HAP-1 (cell line): ENCODE measurements at regions not wholly inside any gene's neighbourhood (a gene's known extent, or its start where the extent isn't known, plus 50 kb on each side); places are given as distances from the start of the nearest gene placed in this dataset.

Source experiments
- DNase-seq, 2 experiments: peaks; one replicate each; pipeline ENCODE4 v3.0.0-alpha.2; 2016 to 2020; ENCODE audit warnings: low spot score in 2 of 2
- H3K27me3 ChIP-seq: fragments of 250-450 bp; sonication (Bioruptor Pico); 2 replicates; pipeline ENCODE4 v1.5.1; 2020; ENCODE audit warnings: low read depth, mild to moderate bottlenecking, moderate library complexity
- H3K36me3 ChIP-seq: fragments of 250-450 bp; sonication (Bioruptor Pico); replicated peaks from 2 replicates; pipeline ENCODE4 v1.5.1; 2020; ENCODE audit warnings: mild to moderate bottlenecking
- H3K4me1 ChIP-seq: fragments of 250-450 bp; sonication (Bioruptor Pico); 2 replicates; pipeline ENCODE4 v1.5.1; 2020; ENCODE audit warnings: mild to moderate bottlenecking
- H3K4me3 ChIP-seq: fragments of 250-450 bp; sonication (Bioruptor Pico); 2 replicates; pipeline ENCODE4 v1.5.1; 2020; ENCODE audit warnings: mild to moderate bottlenecking, moderate library complexity
- H3K9me3 ChIP-seq: fragments of 250-450 bp; sonication (Bioruptor Pico); 2 replicates; pipeline ENCODE4 v1.5.1; 2020; ENCODE audit warnings: mild to moderate bottlenecking, moderate library complexity
- in situ Hi-C: fragments of 300-500 bp; cut with MboI; formaldehyde crosslinking; loops from 3 replicates; pipeline ENCODE4 v1.14.3; 2020; ENCODE audit warnings: low sequenced_read_pairs, inconsistent platforms, mixed read lengths

- H3K4me1 ChIP-seq, result no peaks in the 10 kb centered on the region
- DNase-seq, result no peak
- no peak overlapping the region for H3K4me3 ChIP-seq
- in situ Hi-C loops, result no loop called here
- no peaks in the 10 kb centered on the region for H3K36me3 ChIP-seq
- no peaks in the 10 kb centered on the region for H3K27me3 ChIP-seq
- H3K9me3 ChIP-seq, result no peaks in the 10 kb centered on the region
These were observed 472.8 kb downstream of the CCSER2 start for GRCh38 chr10:84801156-84801555.

- DNase-seq, result no peak
These were observed 473.5 kb downstream of the CCSER2 start for GRCh38 chr10:84801916-84802315.

GRCh38 chr10:84805149-84805548 is 476.8 kb downstream of the CCSER2 start:
- no peaks in the 10 kb centered on the region for H3K36me3 ChIP-seq
- H3K4me1 ChIP-seq, result no peaks in the 10 kb centered on the region
- no peak overlapping the region for H3K4me3 ChIP-seq
- H3K27me3 ChIP-seq, result no peaks in the 10 kb centered on the region
- DNase-seq, result no peak
- in situ Hi-C loops, result no loop called here
- no peaks in the 10 kb centered on the region for H3K9me3 ChIP-seq

More at GRCh38 chr10:84801916-84802315, 473.5 kb downstream of the CCSER2 start:
- H3K27me3 ChIP-seq, result no peaks in the 10 kb centered on the region
- H3K36me3 ChIP-seq, result no peaks in the 10 kb centered on the region
- H3K9me3 ChIP-seq, result no peaks in the 10 kb centered on the region
- H3K4me1 ChIP-seq, result no peaks in the 10 kb centered on the region
- in situ Hi-C loops, result no loop called here
- H3K4me3 ChIP-seq, result no peak overlapping the region

- Histone ChIP-seq H3K27me3 (0 out of 2 replicates have a peak, but pooled peaks cover 2% of the 10 kb centered on the region), H3K4me1 (no peaks in the 10 kb centered on the region), H3K9me3 (no peaks in the 10 kb centered on the region), H3K4me3 (no peak overlapping the region), H3K36me3 (no peaks in the 10 kb centered on the region)
- in situ Hi-C loops, result no loop called here
- DNase-seq, result no peak
These were observed 482.7 kb downstream of the CCSER2 start for GRCh38 chr10:84811113-84811512.

GRCh38 chr10:84818961-84819360 is 490.6 kb downstream of the CCSER2 start:
- H3K27me3 ChIP-seq, result 0 out of 2 replicates have a peak, but pooled peaks cover 2% of the 10 kb centered on the region
- H3K36me3 ChIP-seq, result no peaks in the 10 kb centered on the region
- in situ Hi-C loops, result no loop called here
- no peaks in the 10 kb centered on the region for H3K9me3 ChIP-seq
- DNase-seq, result no peak
- no peak overlapping the region for H3K4me3 ChIP-seq
- no peaks in the 10 kb centered on the region for H3K4me1 ChIP-seq

- H3K27me3 ChIP-seq, result 0 out of 2 replicates have a peak, but pooled peaks cover 2% of the 10 kb centered on the region
- DNase-seq, result peak; percentile 10 to 15
- no peak overlapping the region for H3K4me3 ChIP-seq
- H3K36me3 ChIP-seq, result no peaks in the 10 kb centered on the region
- H3K4me1 ChIP-seq, result no peaks in the 10 kb centered on the region
- no peaks in the 10 kb centered on the region for H3K9me3 ChIP-seq
- in situ Hi-C loops, result no loop called here
These were observed 491.7 kb downstream of the CCSER2 start for GRCh38 chr10:84820120-84820519.

GRCh38 chr10:84820596-84820995 is 492.2 kb downstream of the CCSER2 start:
- no peak for DNase-seq
- H3K36me3 ChIP-seq, result no peaks in the 10 kb centered on the region
- H3K4me3 ChIP-seq, result no peak overlapping the region
- H3K9me3 ChIP-seq, result no peaks in the 10 kb centered on the region
- H3K4me1 ChIP-seq, result no peaks in the 10 kb centered on the region
- in situ Hi-C loops, result no loop called here
- 0 out of 2 replicates have a peak, but pooled peaks cover 1% of the 10 kb centered on the region for H3K27me3 ChIP-seq

GRCh38 chr10:84822931-84823630 is 494.7 kb downstream of the CCSER2 start:
- Histone ChIP-seq H3K27me3 (no peaks in the 10 kb centered on the region), H3K9me3 (no peaks in the 10 kb centered on the region), H3K4me3 (no peak overlapping the region), H3K36me3 (no peaks in the 10 kb centered on the region), H3K4me1 (no peaks in the 10 kb centered on the region)
- in situ Hi-C loops, result no loop called here
- DNase-seq, result no peak

GRCh38 chr10:84824525-84824924 is 496.1 kb downstream of the CCSER2 start:
- no peak for DNase-seq
- no peaks in the 10 kb centered on the region for H3K9me3 ChIP-seq
- in situ Hi-C loops, result no loop called here
- H3K27me3 ChIP-seq, result 0 out of 2 replicates have a peak, but pooled peaks cover 2% of the 10 kb centered on the region
- H3K36me3 ChIP-seq, result no peaks in the 10 kb centered on the region
- no peaks in the 10 kb centered on the region for H3K4me1 ChIP-seq
- H3K4me3 ChIP-seq, result no peak overlapping the region

- Histone ChIP-seq H3K4me1 (no peaks in the 10 kb centered on the region), H3K36me3 (no peaks in the 10 kb centered on the region), H3K9me3 (no peaks in the 10 kb centered on the region), H3K4me3 (no peak overlapping the region), H3K27me3 (0 out of 2 replicates have a peak, but pooled peaks cover 2% of the 10 kb centered on the region)
- in situ Hi-C loops, result no loop called here
- DNase-seq, result no peak
These were observed 496.9 kb downstream of the CCSER2 start for GRCh38 chr10:84825330-84825729.

GRCh38 chr10:84826704-84827103 is 498.3 kb downstream of the CCSER2 start:
- in situ Hi-C loops, result no loop called here
- Histone ChIP-seq H3K4me3 (no peak overlapping the region), H3K27me3 (0 out of 2 replicates have a peak, but pooled peaks cover 2% of the 10 kb centered on the region), H3K9me3 (no peaks in the 10 kb centered on the region), H3K4me1 (no peaks in the 10 kb centered on the region), H3K36me3 (no peaks in the 10 kb centered on the region)
- no peak for DNase-seq

GRCh38 chr10:84829131-84829530 is 500.7 kb downstream of the CCSER2 start:
- Histone ChIP-seq H3K27me3 (0 out of 2 replicates have a peak, but pooled peaks cover 2% of the 10 kb centered on the region), H3K4me1 (no peaks in the 10 kb centered on the region), H3K36me3 (no peaks in the 10 kb centered on the region), H3K4me3 (no peak overlapping the region), H3K9me3 (no peaks in the 10 kb centered on the region)
- in situ Hi-C loops, result no loop called here
- no peak for DNase-seq

GRCh38 chr10:84837041-84837812 is 508.8 kb downstream of the CCSER2 start:
- in situ Hi-C loops, result no loop called here
- no peak overlapping the region for H3K4me3 ChIP-seq
- no peaks in the 10 kb centered on the region for H3K4me1 ChIP-seq
- no peaks in the 10 kb centered on the region for H3K27me3 ChIP-seq
- DNase-seq, result no peak
- no peaks in the 10 kb centered on the region for H3K9me3 ChIP-seq
- no peaks in the 10 kb centered on the region for H3K36me3 ChIP-seq

GRCh38 chr10:84837877-84838276 is 509.5 kb downstream of the CCSER2 start:
- in situ Hi-C loops, result no loop called here
- H3K4me1 ChIP-seq, result no peaks in the 10 kb centered on the region
- no peaks in the 10 kb centered on the region for H3K36me3 ChIP-seq
- H3K4me3 ChIP-seq, result no peak overlapping the region
- DNase-seq, result no peak
- no peaks in the 10 kb centered on the region for H3K27me3 ChIP-seq
- no peaks in the 10 kb centered on the region for H3K9me3 ChIP-seq
